NCI-H2171 (cell line): ENCODE measurements at regions not wholly inside any gene's neighbourhood (a gene's known extent, or its start where the extent isn't known, plus 50 kb on each side); places are given as distances from the start of the nearest gene placed in this dataset.
A peak's percentile ranks its signal among the peaks of the same experiment; 100 is the strongest.
"Not testable (repeated sequence)": the region's sequence is repeated elsewhere in the genome, so short reads cannot be mapped to it uniquely, and the experiment has no call there.

ENCODE experiments used
- DNase-seq: peaks from one replicate; lab custom pipeline; 2025; lab: John Stamatoyannopoulos, UW

DNA sequence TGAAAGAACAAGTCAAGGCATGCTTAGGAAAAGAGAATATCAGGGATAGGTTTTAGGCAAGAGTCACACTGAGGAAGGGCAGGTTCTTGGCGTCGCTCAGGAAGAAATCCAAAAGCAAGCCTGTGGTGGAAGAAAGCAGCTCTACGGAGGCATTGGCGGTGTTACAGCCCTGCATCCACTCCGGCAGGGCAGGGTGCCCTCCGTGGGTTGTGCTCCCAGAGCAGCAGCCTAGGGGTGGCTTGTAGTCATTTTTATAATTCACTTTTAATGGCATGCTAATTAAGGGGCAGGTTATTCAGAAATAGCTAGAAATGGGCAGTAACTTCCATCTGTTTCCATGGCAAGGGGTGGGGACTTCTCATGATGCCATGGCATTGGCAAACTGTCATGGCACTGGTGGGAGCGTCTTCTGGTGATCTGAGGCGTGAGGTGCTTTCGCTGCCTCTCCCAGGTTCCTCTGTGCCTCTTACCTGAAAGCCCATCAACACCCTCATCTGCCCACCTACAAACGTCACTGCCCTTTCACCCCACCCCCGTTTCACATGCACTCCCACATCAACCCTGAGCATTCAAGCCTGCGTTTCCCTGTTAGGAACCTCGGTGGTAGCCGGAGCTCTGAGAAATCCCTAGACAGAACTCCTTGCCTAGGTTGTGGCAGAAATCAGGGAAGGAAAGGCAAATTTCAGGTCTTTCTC, 1763.8 kb upstream of the TPTE start:
- DNase-seq: not testable (repeated sequence)

DNA sequence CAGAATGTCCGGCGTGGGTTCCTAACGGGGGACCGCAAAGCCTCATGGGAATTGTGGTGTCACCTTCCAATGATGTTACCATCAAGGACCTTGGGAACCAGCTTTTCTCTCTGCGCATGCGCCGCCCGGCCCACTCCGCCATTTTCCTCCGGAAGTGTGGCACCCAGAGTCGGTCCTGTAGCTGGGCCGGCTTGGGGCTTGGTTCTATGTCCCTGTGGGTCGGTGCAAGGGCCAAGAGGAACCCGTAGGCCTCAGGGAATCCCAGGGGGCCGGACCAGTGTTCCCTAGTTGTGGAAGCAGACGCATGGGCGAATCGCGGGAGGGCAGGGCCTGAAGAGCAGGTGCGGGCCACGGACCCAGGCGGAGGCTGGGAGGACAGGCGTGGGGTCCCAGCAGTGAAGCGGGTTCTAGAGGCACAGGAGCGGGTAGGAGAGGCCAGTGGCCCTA, 1762.4 kb upstream of the TPTE start:
- peak; percentile 8 for DNase-seq

- DNase-seq: not testable (repeated sequence)
These were observed 1759.1 kb upstream of the TPTE start for GRCh38 chr21:8762241-8762640.

DNA sequence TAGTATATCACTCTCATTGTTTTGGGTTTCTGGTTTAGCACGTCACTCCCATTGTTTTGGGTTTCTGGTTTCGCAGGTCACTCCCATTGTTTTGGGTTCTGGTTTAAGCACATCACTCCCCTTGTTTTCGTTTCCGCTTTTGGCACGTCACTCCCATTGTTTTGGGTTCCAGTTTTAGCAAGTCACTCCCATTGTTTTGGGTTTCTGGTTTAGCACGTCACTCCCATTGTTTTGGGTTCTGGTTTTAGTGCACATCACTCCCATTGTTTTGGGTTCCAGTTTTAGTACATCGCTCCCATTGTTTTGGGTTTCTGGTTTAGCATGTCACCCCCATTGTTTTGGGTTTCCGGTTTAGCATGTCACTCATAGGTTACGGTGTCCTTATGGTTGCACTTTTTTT, 1757.0 kb upstream of the TPTE start:
- DNase-seq: not testable (repeated sequence)

- DNase-seq: not testable (repeated sequence)
These were observed 1755.2 kb upstream of the TPTE start for GRCh38 chr21:8766142-8766541.

DNA sequence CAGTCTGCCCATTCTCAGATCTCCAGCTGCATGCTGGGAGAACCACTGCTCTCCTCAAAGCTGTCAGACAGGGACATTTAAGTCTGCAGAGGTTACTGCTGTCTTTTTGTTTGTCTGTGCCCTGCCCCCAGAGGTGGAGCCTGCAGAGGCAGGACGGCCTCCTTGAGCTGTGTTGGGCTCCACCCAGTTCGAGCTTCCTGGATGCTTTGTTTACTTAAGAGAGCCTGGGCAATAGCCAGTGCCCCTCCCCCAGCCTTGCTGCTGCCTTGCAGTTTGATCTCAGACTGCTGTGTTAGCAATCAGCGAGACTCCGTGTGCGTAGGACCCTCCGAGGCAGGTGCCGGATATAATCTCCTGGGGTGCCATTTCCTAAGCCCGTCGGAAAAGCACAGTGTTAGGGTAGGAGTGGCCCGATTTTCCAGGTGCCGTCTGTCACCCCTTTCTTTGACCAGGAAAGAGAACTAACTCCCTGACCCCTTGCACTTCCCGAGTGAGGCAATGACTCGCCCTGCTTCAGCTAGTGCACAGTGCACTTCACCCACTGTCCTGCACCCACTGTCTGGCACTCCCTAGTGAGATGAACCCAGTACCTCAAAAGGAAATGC, 1748.4 kb upstream of the TPTE start:
- DNase-seq: not testable (repeated sequence)

DNA sequence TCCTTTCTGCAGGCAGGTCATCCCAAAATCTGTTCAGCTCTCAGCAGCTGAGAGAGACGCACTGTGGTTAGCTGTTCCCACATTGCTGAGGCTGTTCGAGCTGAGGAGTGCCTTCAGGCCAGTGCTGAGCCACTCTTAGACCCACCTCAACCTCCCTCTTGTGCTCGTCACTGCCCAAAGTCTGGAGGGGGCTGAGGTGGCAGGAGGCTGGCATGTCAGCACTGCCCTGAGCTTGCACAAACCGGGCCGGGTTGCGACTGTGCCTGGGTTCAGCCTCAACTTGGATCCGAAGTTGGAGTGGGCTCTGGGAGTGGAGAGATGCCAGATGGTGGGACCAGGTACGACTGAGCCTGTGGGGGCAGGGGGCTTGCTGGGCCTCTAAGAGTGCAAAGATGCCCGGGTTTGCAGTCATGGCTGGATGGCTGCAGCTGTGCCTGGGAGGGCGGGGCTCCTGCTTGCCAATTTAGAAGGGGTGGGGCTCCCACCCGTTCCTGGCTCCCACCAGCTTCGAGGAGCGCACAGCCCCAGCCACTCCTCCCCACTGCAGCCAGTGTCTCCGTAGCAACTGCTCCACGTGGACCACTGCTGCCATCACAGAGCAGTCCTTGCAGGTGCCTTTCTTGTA, 1745.7 kb upstream of the TPTE start:
- not testable (repeated sequence) for DNase-seq

DNA sequence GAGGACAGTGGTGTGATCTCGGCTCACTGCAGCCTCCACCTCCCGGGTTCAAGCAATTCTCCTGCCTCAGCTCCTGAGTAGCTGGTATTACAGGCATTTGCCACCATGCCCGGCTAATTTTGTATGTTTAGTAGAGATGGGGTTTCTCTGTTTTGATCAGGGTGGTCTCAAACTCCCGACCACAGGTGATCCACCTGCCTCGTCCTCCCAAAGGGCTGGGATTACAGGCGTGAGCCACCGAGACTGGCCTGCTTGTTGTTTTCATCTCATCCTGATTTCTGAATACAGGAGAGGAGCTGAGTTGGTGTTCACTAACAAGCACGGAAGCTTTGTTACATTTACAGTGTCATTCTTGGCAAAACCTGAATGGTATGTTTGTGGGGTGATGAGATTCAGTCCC, 1744.1 kb upstream of the TPTE start:
- not testable (repeated sequence) for DNase-seq

GRCh38 chr21:8778323-8779085, 1742.9 kb upstream of the TPTE start:
- DNase-seq: not testable (repeated sequence)

GRCh38 chr21:8812840-8813239, 1708.5 kb upstream of the TPTE start:
- not testable (repeated sequence) for DNase-seq

DNA sequence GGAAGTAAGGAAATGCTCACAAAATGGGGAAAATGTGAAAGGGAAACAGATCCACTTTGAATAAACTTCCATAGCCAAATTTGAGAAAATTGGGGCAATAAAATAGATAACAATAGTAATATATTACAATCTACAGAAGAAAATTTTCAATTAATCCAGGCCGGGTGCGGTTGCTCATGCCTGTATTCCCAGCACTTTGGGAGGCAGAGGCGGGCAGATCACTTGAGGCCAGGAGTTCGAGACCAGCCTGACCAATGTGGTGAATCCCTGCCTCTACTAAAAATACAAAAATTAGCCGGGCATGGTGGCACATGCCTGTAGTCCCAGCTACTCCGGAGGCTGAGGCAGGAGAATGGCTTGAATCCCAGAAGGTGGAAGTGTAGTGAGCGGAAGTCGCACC, 1687.1 kb upstream of the TPTE start:
- not testable (repeated sequence) for DNase-seq
